NT2/D1 (cell line): ENCODE measurements at regions not wholly inside any gene's neighbourhood (a gene's known extent, or its start where the extent isn't known, plus 50 kb on each side); places are given as distances from the start of the nearest gene placed in this dataset.

Experiments used
- SUZ12 ChIP-seq: IDR thresholded peaks from 2 replicates; pipeline ENCODE4 v1.6.1; 2011; ENCODE audit not compliant: insufficient read length, insufficient read depth; ENCODE audit errors: extremely low read depth
- YY1 ChIP-seq: IDR thresholded peaks from 2 replicates; pipeline ENCODE4 v1.6.1; 2011; ENCODE audit not compliant: insufficient read length, insufficient read depth
- ZNF274 ChIP-seq: IDR thresholded peaks from 2 replicates; pipeline ENCODE4 v1.6.1; 2011; ENCODE audit warnings: mild to moderate bottlenecking, low read depth, low read length

DNA sequence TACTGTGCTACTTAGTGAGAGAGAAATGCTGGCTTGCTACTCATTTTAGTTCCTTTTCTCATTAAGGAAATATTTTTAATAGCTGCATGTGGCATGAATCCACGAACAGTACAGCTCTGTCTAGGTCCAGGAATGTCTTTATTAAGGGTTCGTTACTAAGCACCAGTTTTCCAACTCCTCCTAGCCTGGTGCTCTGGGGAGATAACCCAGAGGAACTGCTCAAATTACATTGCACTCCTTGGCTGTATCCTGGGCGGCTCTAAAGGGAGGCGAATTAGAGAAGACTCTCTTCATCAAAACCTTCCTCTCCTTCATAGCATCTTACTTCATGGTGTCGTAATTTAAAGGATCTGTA is 101.3 kb downstream of the PPM1A start:
- no peak for TF ChIP-seq YY1
- no peak for TF ChIP-seq ZNF274
- no peak for TF ChIP-seq SUZ12
